HuH-7.5 (cell line): ENCODE measurements at regions not wholly inside any gene's neighbourhood (a gene's known extent, or its start where the extent isn't known, plus 50 kb on each side); places are given as distances from the start of the nearest gene placed in this dataset.
"Not testable (repeated sequence)": the region's sequence is repeated elsewhere in the genome, so short reads cannot be mapped to it uniquely, and the experiment has no call there.

Source experiments
- DNase-seq: peaks from one replicate; pipeline ENCODE4 v3.0.0; 2011; ENCODE audit warnings: low spot score

DNA sequence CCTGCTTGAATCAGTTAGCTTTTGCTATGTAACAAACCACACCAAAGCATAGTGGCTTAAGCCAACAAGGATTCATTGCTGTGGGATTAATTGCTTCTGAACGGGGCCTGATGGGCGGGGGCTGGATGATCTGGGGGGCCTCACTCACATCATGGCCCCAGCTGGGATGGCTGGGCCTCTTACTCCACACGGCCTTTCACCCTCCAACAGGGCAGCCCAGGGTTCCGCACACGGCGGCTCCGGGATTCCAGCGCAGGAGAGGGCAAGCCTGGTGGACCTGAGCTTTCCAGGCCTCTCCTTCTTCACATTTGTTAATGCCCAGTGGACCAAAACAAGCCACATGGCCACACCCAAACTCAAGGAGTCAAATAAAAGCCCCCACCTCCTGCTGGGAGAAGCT is 86.3 kb upstream of the PHLPP1 start:
- no peak for DNase-seq

DNA sequence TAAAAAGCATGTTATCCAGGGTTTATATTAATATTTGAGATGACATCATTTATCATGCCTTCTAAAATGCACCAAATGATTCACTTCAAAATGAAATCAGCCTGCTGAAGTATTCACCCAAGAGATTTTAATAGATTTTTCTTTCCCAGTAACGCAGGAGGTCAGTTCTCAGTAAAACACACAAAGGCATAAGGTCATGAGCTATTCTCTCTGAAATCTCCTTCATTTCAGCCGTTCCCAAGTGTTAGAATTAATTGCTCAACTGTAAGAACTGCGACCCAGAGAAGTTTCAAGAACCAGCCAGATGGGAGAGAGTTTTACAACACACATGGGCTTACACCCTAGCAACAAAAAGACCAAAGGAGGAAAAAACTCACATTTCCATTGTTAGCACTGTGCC is 84.2 kb upstream of the PHLPP1 start:
- DNase-seq = no peak

DNA sequence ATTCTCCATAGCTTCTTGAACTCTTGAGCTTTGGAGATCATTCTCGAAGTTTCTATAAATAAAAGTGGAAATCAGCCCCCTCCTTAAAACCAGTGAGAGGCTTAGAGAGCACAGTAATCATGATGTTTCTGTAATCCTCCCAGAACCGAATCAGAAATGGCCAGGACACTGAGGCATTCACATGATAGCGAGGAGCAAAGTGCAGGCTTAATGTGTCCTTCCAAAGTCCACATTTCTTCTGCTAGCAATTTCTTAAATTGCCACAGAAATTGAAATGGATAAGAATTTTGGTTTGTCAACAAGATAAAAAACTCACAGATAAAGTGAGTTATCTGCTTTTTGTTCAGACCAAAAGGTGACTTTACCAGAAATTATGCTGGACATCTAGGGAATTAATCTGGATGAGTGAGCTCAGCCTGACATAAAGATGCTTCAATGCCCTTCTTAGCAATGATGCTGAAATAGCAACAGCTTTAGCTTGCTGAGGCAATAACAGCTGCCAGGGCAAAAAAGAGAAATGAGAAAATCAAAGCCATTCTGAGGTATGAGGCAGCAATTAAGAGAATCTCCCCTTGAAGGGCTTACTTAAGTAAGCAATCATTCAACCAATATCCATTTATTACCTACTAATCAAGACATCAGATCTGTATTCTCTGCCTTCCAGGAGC is 82.4 kb upstream of the PHLPP1 start:
- no peak for DNase-seq

DNA sequence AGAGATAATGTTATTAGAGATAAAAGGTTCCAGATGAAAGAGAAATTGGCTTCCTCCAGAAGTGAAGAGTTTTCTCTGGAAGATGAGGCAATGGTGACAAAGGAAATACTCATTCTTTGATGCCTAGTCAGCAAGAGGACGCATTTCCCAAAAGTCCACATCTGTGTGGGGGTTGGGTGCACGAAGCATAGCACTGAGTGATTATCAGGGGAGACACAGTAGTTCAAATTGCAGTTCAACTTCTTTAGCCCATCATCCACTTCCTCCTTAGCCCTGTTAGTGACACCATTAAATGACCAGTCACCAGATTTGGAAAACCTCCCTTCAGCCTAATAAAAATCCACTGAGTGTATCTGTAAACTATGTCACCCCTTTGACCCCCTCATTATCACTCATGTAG is 80.9 kb upstream of the PHLPP1 start:
- DNase-seq = no peak

DNA sequence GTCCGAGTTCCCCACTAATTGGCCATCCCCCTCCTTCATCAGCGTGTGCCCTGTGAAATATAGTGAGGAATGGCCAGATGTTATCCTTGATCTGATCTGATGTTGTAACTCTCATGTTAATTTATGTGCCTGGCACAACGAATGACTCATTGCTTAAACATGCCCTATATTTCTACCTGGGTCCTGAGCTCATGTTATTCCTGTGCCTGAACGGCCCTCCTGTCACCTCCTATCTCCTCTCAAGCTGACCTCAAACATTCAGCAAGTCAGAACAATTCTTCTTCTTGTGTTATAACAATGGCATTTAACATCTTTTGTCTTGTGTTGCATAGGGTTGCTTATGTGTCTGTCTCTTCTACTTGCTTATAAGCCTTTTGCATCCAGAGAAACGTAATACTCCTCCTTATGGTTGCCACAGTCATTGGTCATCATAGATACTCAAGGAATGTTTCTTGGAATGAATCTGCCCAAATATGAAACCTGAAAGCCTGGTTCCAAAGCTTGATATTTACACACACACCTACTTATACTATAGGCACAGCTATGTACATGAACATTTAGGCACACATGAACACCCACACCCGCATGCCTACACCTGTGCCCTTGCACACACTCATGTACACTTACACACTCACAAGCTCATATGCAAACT is 80.2 kb upstream of the PHLPP1 start:
- DNase-seq = no peak

GRCh38 chr18:62637403-62637802 is 77.9 kb upstream of the PHLPP1 start:
- no peak for DNase-seq

GRCh38 chr18:62637807-62638687 is 77.3 kb upstream of the PHLPP1 start:
- peak; percentile 44 for DNase-seq

DNA sequence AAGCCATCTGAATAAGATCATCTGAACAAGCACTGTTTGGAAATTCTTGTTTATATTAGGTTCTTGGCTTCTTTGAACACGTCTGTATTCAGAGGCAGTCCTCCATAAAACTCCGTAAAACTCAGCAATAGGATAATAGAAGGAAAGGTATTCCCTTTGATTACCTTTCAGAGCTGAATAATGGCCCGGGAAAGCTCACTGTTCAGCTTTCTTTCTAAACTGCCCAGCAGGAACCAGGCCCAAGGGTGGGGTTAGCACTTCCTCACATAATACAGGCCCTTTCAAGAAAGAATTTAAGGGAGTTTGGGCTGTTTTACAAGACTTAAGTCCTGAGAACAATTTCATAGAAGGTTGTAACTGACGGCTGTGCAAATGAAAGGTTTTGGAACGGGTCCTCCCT is 72.2 kb upstream of the PHLPP1 start:
- DNase-seq = no peak

GRCh38 chr18:62644773-62645172 is 70.6 kb upstream of the PHLPP1 start:
- DNase-seq = no peak

- no peak for DNase-seq
Observed at GRCh38 chr18:62647179-62647578, 68.2 kb upstream of the PHLPP1 start.

GRCh38 chr18:62648045-62648678 is 67.2 kb upstream of the PHLPP1 start:
- no peak for DNase-seq

DNA sequence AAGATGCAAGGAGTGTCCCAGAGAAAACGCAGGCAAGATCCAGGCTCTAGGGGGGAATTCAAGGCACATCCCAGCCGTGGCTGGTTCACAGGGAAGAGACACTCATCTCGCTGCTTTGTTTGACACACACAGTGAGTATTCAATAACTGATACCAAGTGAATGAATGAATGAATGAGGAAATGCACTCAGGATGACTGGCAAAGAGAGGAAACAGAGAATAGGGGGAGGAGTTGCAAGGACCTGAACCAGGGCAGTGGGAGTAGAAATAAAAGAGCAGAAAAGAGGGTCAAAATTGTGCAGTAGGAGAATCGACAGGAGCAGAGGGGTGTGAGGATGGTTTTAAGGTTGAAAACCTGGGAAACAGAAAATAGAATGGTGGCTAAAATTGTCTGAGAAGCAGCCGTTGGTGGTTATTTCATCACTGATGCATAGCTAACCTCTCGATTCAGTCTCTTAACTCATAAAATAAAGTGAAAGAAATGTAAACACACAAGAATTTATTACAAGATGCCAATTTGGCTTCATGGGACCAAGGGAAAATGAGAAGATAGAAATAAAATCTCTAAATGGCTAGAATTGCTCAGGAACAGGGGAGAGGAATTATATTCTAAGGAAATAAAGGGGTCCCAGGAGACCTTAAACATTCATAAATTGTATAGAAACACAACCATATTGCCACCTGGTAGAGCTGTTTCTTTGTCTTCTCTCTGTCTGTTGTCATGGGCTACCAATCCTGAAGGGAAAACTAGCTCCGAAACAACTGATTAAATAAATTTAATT is 63.9 kb upstream of the PHLPP1 start:
- no peak for DNase-seq

- not testable (repeated sequence) for DNase-seq
Observed at GRCh38 chr18:62652057-62652629, 63.2 kb upstream of the PHLPP1 start.

- DNase-seq = no peak
Observed at GRCh38 chr18:62655520-62656219, 59.7 kb upstream of the PHLPP1 start.

- DNase-seq = no peak
Observed at GRCh38 chr18:62658028-62658427, 57.3 kb upstream of the PHLPP1 start.

- no peak for DNase-seq
Observed at GRCh38 chr18:62659698-62660097, 55.6 kb upstream of the PHLPP1 start.

- DNase-seq = no peak
Observed at GRCh38 chr18:62660691-62661090, 54.6 kb upstream of the PHLPP1 start.

DNA sequence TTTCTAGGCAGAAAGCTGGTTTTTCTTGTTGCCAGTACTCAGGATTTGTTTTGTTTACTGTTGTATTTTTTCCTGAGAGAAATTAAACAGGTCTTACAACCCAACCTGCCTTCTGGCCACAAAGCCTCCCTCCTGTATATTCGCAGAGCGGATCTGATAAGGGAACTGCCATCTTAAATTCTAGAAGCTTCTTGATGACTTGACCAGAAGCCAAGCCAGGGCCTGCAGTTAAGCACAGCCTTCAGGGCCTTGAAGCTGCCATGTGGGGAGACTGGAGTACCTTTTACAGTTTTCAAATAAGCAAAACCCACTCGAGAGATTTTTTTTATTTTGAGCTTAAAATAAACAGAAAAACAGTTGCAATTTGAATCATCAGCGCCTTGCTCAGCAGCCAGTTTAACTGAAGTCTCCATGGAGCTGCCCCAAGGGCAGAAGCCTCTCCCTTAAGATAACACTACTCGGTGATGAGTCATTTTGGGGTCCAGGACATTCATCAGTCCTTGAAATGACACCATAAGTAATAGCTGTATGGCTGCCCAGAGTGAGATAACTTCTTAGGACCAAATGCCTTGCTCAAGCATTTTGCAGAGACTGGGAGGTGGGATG is 51.5 kb upstream of the PHLPP1 start:
- DNase-seq = no peak

GRCh38 chr18:62664414-62664813 is 50.9 kb upstream of the PHLPP1 start:
- no peak for DNase-seq

GRCh38 chr18:62665188-62665587 is 50.2 kb upstream of the PHLPP1 start:
- DNase-seq = no peak
